ENCODE measurements at regions not wholly inside any gene's neighbourhood (a gene's known extent, or its start where the extent isn't known, plus 50 kb on each side); places are given as distances from the start of the nearest gene placed in this dataset.

- no peak for TF ChIP-seq TAF1 (IDR thresholded peaks at IDR 0.05; ENCODE audit: borderline replicate concordance, low read depth, low read length)
- no peak for TF ChIP-seq RXRA (IDR thresholded peaks at IDR 0.05; ENCODE audit: borderline replicate concordance, low read depth)
- TF ChIP-seq CTCF (IDR thresholded peaks at IDR 0.05) = no peak
- no peak for TF ChIP-seq MAX (IDR thresholded peaks at IDR 0.05; ENCODE audit: low read depth)
- TF ChIP-seq FOXJ3 (CRISPR knock-in tag; IDR thresholded peaks at IDR 0.05) = no peak
- TF ChIP-seq SMC3 (IDR thresholded peaks at IDR 0.05; ENCODE audit: low read depth, low read length) = no peak
Observed at GRCh38 chr6:210778-211374, 81.4 kb upstream of the DUSP22 start.

Data from SK-N-SH (cell line).